Ovary (tissue), 3 donors: ENCODE measurements at regions not wholly inside any gene's neighbourhood (a gene's known extent, or its start where the extent isn't known, plus 50 kb on each side); places are given as distances from the start of the nearest gene placed in this dataset.

Source experiments
- CTCF ChIP-seq, 3 donors: fragments of 450-650 bp in 2 of 3; fragments of 200-600 bp in 1 of 3; IDR thresholded peaks; one replicate each; pipeline versions ENCODE4 v1.5.1 to v1.8.0; 2016 to 2022; ENCODE audit warnings: antibody characterized with exemption in 3 of 3, mild to moderate bottlenecking in 1 of 3
- EP300 ChIP-seq: sonication (generic); formaldehyde crosslinking; IDR thresholded peaks from one replicate; pipeline ENCODE4 v1.6.1; 2017; ENCODE audit warnings: antibody characterized with exemption
- POLR2A ChIP-seq: fragments of 450-650 bp; IDR thresholded peaks from one replicate; pipeline ENCODE4 v1.6.1; 2017; ENCODE audit warnings: antibody characterized with exemption, mild to moderate bottlenecking, moderate library complexity
- donor health status: DM: no; HTN: no; CAD: no.

DNA sequence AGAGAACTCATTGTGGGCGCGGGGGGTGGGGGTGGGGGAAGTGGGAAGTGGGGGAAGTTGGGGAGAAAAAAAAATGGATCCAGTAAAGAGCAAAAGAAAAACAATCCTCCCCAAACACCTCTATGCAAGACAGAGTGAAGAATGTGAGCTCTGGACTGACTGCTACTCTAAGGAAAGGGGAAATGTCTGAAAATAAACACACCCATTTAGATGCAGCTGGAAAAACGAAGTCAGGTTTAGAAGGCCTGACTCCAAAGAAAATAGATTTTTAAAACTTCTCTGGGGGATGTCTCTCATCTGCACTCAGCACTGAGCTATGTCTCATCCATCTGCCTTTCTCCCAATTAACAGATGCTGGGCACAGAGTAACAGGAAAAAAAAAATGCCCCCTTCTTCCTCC lies 904.4 kb downstream of the GALC start:
- TF ChIP-seq CTCF (IDR thresholded peaks at IDR 0.05) (no peak), EP300 (no peak), POLR2A (no peak)
